DMS53 treated with DMSO at 0.1 percent for 48 hours (cell line): ENCODE measurements at regions not wholly inside any gene's neighbourhood (a gene's known extent, or its start where the extent isn't known, plus 50 kb on each side); places are given as distances from the start of the nearest gene placed in this dataset.

ENCODE experiments used
- DNase-seq: peaks from one replicate; lab custom pipeline; 2025; ENCODE audit not compliant: unreplicated experiment; lab: John Stamatoyannopoulos, UW

DNA sequence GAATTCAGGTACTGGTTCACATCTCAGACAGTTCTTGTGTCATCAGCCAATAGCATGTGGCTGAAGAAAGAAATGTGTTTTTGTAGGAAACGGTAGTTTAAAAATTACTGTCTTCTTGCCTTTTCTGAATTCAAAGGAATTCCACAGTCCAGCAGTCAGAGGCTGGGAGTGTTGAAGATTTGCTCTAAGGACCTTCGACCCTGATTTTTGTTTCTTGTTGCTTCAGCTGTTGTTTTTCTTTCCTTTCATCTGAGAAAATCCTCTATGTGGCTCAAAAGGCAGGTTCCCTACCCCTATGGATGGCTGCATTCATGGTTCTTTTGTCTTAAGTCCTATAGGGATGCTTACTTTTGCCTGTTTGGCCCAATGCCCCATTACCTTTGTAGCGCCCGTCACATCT lies 304.9 kb downstream of the TMEM167A start:
- no peak for DNase-seq

DNA sequence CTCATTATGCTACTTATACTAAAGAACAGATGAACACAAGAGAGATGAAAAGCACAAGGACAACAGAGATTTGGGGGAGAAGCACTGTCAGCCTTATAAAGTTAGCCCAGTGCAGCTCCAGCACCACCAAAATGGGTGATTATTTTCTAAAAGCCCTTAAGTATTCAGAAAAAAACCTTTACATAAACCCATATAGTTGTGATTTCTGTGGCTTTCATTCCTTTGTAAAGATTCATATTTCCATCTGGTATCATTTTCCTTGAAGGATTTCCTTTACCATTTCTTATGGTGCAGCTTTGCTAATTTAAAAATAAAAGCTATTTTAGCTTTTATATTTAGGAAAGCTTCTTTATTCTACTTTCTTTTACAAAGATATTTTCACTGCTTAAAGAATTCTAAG lies 311.0 kb downstream of the TMEM167A start:
- no peak for DNase-seq

DNA sequence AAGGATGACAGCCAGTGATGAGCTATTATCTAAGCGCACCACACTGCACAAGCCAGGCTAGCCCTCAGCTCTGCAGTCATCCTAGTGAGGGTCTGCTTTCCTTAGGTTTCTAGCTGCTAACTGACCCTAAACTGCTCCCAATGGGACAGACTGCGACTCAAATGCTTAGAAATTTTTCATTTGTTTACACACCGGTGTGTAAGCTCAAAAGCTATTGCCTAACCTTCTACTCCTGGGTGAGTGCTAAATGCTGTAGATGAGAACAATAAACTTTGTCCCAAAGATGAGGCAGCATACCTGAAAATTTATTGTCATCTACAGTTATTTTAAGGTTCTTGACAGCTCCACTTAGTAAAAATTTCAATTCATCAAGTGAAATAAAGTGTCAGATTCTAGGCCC lies 311.4 kb downstream of the TMEM167A start:
- DNase-seq = no peak

DNA sequence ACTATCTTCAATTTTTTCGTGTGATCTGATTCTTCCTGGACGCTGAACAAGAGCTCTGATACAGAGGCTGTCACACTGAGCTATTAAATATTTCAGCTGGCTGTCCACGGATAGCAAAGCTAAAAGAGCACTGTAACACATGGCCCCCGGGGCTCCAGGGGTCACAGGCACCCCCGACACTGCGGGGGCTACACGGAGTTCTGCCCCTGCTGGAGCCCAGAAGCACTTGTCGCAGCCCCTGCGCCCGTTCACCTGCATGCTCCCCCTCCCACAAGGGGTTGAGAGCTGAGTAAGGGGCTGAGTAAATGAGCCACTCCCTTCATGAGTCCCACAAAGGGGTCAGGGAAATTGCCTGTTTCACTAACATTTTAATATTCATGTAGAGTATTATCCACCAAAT lies 316.3 kb downstream of the TMEM167A start:
- no peak for DNase-seq

DNA sequence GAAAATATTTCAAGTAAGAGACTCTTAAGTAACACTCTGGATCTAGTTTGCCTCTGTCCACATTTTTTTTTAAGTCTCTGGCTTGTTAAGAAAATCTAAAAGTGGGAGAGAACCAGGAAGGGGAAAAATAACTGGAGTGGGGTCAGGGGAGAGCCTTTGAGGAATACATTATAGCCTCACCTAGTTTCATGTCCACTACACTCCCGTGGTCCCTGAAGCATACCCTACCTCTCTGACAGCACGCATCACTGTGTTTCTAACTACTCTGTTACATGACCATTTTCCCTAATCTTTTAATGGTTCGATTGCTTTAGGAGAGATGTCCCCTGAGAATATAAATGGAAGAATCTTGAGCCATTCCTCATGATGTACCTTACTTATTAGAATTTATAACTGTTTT lies 318.3 kb downstream of the TMEM167A start:
- DNase-seq = no peak

DNA sequence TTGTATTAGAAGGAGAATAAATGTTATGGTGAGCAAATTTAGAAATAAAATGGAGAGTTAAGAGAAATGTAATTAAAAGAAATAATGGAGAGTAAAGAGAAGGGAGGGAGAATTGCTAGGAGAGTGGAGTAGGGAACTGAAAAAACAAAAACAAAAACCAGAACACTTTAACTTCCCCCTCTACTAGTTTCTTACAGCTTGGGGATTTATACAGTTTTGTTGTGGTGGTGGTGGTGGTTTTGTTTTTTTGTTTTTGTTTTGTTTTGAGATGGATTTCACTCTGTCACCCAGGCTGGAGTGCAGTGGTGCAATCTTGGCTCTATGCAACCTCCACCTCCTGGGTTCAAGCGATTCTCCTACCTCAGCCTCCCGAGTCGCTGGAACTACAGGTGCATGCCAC lies 322.4 kb downstream of the TMEM167A start:
- DNase-seq = no peak

DNA sequence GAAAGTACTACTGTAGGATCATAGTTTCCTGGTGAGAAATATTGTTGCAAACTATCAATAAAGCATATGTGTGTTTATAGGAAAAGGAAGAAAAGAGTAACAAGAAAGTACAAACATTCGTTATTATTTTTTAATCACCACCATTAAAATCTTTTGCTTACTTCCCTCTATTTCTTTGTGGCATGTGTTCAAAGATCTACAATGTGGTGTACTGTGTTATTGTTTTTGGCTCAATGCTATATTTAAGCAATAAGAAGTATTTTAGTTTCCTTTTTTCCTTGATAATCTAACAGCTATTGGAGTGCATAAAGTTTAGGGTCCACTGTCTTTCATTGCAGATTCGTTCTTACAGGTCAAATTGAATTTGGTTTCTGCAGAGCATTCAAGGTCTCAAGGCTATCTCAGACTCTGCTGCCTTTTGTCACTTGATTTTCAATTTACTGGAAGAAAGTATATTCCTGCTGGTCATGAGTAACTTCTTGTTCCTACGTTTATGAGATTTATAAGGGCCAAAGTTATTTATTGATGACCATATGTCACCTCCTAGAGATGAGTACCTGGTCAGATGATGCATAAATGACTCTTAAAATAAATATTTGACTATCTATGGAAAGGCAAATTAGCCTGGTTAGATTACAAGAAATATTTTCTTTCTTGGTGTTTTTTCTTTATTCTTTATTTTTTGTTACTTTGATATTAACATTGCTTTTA lies 323.0 kb downstream of the TMEM167A start:
- DNase-seq = peak; percentile 26

DNA sequence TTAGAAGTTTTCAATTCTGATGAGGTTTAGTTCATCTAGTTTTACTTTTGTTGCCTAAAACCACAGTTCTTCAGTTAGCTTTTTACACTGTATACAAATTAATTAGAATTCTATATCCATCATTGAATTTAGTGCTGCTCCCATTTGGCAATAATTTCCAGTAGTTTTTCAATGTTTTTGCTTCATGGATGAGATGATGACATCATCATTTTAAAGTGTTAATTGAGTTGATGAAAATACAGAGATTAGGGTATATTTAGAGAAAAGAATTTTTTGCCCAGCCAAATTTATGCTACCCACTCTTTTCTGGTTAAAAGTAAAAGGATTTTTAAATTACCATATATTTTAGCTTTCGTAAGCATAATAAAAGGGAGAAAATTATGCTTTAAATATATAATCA lies 323.8 kb downstream of the TMEM167A start:
- no peak for DNase-seq

DNA sequence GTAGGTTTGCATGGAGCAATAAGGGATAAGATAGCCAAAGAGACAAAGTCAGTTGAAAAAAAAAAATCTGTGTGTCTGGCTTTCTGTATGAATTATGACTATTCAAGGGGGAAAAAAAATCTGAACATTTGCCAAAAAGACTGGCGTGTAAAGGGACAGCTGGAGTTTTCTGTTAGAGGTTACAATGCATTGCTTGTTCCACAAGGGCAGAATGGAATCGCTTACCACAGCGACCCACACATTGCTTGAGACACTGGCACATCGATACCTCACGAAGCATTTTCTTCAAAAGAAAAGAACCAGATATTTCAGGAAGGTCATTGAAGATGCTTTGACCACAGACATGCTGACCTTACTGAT lies 327.8 kb downstream of the TMEM167A start:
- DNase-seq = no peak

DNA sequence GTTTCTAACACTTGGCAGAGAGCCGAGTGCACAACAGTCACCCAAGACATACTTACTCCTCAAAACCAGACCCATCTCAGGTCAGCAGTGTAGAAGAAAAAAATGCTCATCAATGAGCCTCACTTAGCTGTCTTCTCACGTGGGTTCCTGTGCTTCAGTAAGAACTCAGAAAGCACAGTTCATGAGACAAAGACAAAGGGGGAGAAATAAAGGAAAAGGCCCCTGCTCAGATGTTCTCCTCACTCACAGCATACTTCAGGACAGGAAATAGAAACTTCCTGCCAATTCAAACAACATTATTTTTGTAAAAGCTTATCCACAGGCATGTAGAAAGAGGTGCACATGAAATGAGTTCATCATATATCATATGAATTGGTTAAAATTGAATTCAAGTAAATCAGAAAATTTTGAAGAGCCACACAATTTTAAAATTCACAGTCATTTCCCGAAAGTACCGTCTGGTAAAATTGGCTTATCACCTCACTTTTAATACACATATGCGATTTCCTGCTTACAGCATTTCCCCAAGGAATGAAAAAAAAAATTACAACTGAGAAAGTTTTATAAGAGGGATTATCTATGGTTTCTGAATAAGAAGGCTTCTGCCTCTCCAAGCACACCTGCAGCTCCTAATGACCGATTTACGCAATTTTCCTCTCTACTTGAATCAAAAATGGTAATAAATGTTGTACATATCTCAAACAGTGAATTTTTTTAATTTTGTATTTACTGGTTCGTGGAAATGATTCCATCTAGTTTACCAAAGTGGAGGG lies 328.3 kb downstream of the TMEM167A start:
- no peak for DNase-seq

DNA sequence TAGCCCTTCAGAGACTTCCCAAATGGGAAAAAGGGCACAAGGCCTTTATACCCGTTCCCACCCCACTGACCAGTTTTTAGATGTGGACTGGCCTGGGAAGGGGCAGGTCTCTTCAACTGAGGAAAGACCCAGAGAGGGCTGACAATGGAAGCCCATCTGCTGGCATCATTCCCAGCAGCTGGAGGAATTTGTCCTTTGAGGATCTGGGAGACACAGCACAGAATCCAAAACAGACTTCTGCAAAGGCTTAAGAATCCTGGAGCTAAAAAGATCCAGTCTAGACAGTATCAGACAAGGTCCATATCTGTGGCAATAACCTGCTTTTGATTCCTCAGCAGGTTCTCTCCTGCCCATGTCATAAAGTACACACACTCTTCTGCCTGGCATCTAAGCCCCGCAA lies 329.2 kb downstream of the TMEM167A start:
- DNase-seq = no peak

DNA sequence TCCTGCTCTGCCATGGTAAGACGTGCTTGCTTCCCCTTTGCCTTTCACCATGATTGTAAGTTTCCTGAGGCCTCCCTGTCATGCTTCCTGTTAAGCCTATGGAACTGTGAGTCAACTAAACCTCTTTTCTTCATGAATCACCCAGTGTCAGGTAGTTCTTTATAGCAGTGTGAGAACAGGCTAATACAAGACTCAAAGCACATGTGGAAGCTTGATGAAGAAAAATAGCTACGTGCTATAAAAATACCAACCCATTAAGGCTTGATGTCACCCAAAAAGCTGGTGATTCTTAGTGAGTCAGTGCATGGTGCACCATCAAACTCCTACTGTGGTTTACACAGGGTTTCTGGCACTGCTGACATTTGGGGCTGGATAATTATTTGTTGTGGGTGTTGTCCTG lies 332.2 kb downstream of the TMEM167A start:
- no peak for DNase-seq

DNA sequence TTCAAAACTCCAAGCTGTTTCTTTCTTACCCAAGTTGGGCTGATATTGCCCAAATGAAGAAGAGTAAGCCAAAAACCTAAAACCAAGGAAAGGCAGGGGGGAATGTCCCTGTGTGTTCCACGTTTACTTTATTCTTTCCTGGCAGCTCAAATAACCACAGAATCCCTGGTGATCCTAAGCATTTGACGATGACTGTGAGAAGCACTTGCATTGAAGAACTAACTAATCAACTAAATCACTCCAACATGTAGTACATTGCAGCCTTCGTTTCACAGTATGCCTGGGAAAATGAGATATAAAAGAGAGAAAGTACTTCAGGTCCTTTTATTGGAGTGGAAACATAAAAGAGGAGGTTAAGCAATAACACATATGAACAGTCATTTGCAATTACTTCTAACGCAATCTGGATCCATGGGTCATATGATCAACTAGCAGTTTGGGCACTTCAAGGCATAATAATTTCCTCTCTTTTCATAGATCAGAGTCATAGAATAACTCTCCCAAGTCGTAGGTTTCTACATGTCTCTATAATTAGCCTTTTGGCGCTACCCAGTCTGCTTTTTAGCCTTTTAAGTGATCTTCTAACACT lies 338.4 kb downstream of the TMEM167A start:
- no peak for DNase-seq

DNA sequence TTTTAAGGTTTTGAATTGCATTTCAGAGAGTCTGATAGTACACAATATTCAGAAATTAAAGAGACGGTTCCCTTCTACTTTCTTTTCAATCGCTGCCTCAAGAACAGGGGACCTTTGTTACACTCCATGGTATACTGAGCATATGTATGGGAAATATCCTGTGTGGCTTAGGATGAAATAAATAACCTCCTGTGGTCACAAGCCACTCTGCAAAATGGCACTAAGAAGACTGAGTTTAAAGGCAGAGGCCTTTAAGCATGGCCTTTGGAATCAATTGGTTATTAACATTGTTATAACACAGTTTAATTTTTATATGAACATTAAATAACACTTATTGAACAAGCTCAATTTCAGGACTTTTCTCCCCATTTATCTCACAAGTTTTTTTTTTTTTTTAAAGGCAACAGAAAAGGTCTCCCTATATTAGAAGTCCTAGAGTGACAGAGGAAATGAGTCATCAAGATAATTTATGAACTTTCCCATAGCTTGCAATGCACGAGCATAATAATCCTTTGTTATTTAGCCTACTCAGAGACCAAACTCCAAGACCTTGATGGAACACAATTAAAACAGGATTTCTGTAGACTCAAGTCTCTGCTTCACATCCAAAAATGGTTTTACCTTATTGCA lies 341.9 kb downstream of the TMEM167A start:
- peak; percentile 58 for DNase-seq

DNA sequence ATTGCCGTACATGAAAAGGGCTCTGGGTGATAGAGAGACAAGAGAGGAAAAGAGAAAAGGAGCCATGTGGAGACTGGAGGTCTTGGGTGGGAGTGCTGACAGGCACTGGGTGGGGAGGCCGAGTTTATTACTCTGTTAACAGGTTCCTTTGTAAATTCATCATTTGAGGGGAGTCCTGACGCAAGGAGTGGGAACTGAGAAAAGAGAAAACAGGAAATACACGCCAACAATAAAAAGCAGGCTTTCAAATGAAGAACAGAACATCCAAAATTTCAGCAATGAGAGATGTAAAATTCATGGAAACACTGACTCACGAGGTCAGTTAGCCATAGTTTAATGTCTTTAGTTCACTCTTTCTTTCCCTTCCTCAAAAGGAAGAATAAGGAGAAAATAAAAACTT lies 342.8 kb downstream of the TMEM167A start:
- no peak for DNase-seq

DNA sequence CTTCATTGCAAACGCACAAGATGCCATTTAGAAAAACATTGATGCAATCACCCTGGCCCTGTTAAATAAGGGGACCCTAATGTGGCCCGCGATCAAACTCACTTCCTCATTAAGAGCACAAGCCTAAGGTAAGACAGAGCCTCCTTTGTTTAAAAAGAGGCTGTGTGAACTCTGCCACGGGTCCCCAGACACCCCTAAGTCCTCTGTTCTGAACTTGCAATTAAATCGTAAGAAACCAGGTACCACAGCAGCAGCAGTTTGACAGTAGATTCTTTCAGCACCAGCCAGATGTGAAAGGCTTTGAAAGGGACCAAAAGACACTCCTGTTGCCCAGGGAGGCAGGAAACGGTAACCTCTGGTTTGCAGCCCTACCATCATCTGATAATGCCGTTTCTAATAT lies 346.3 kb downstream of the TMEM167A start:
- no peak for DNase-seq

DNA sequence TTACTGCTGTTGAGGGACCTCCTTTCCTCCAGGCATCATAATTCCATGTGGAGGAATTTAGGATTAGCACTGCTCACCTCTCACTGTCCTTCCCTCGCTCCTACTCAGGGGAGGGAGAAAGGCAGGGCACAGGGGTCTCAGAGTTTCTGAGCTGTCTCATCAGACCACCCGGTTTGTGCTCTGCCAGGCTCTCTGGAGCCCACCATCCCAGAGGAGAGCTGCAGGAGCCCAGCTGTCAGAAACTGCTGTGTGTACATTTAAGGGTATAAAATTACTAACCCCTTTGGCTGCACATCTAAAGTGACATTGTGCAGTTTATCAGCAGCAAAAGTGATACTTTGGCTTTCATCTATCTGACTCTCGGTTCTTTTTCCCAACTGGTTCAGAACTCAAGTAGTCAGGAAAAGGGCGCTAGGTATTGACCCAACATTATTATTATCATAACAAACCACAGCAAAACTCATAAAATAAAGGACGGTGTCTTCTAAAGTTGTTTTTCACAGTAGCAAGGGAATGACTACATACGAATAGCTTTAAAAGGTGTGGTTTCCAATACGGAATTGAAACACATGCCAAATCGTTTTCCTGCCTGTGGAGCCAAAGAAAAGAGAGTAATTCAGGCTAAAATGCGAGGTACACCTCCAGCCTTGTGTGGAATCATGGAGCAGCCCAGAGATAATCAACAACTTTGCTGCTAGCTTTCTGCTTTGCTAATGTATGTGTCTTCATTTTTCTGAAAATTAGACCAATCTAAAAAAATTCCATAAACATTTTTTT lies 348.1 kb downstream of the TMEM167A start:
- no peak for DNase-seq

DNA sequence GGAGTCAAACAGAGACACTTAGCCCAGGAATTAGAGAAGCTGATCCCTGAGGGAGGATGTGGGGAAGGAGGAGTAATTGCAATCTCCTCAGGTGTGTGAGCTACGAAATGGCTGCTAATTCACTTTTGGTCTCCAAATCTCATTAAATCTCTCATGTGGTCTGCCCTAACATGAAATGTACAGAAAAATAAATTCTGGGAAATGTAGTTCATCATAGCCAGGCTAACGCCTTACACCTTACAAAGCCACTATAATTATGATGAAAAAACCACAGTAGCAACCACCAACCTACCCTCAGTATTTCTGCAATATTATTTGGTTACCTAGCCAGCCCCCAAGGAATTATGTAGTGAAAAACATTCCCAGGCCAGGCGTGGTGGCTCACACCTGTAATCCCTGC lies 354.0 kb downstream of the TMEM167A start:
- no peak for DNase-seq

DNA sequence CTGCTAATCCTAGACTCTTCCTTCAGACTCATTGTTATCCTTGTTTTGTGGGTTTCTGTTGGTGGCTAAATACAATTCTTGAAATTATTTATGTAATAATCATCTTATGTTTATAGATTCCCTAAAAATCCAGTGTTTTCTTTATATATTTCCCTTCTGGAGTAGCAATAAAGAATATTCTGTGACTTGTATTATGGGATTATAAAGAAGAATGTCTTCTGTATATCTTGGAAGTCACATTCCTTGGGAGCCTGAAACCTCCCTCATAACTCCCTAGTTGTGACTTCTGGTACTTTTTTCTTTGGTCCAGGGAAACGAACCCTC lies 356.1 kb downstream of the TMEM167A start:
- DNase-seq = no peak

DNA sequence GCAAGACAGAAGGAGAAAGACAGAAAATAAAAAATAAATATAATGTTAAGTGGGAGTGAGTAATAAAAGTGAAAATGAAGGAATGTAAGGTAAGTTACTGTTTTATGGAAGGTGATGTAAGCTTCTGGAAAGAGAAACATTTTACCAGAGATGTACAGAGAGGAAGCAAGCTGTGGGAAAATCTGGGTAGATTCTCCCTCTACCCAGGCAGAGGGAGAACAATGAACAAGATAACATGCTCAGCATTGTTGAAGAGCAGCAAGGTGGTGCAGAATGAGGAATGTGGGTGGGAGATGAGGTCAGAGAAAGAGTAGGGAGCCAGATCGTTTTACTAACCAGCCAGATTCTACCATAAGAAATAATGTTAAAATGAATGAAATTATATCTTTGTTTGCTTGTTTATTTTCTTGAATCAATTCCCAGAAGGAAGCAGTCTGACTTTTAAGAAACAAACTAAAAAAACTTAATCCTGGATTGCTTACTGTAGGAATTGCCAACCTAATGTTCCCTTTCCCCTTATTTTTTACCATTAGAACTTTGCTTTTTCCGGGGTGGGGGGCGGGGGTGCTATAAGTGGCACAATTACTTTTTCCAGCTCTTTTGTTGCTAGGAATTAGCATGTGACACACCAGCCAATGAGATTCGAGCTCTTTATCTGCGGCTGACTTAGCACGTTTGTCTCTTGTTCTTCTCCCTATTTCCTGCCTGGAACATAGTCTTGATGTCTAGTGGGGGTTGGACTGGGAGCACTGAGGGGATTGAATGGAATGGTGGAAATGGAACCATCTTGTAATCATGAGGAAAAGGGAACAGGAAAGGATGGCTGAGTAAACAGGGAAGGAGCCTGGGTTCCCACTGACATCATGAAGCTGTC lies 356.7 kb downstream of the TMEM167A start:
- no peak for DNase-seq
